ENCODE measurements at regions not wholly inside any gene's neighbourhood (a gene's known extent, or its start where the extent isn't known, plus 50 kb on each side); places are given as distances from the start of the nearest gene placed in this dataset.

DNA sequence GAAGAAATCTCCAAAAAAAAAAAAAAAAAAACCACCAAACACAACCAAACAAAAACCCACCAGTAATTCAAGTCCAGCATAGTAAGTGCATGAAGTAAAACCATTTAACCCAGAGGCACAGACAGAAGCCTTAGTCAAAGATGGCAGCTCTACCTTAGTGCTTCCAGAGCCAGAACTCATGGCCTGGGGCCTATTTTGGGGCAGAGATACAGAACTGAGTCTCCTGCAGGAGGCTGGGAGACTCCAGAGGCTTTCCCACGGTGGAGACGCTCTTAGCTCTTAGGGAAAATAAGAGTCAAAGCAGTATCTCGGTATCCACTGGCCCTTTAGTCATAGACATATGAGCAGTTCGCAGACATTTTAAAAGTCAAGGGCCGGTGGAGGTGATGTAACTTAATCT is 129.5 kb downstream of the GPX5 start:
- no peak for TF ChIP-seq POLR2A (IDR thresholded peaks at IDR 0.05)
- TF ChIP-seq CTCF (IDR thresholded peaks at IDR 0.05), result no peak

Measured in adrenal gland (tissue), 5 donors.